ENCODE measurements at regions not wholly inside any gene's neighbourhood (a gene's known extent, or its start where the extent isn't known, plus 50 kb on each side); places are given as distances from the start of the nearest gene placed in this dataset.
"Not testable (repeated sequence)": the region's sequence is repeated elsewhere in the genome, so short reads cannot be mapped to it uniquely, and the experiment has no call there.

- ATAC-seq: no peak
- DNase-seq (ENCODE audit: missing footprints): no peak
- intact Hi-C loops (cut with DNase I): no loop called here
These were observed 205.9 kb downstream of the ACKR3 start for GRCh38 chr2:236775511-236775910.

DNA sequence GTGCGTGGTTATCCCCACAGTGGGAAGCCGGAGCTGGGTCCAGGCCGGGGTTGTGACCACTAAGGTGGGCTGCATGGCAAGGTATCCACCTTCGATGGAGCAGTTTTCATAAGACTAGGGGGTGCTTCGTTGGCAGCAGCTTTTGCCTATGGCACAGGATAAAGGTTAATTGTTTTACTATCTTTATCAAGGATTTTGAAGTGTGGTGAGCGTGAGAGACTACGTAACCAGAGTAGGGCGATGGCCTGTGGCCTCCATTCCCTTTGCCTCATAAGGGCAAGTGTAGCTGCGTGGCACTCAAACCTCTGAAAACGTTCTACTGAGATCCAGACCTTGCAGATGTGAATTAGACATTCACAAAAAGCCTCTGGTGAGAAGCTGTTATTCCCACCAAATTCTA lies 206.6 kb downstream of the ACKR3 start:
- no peak for DNase-seq (ENCODE audit: missing footprints)
- intact Hi-C loops (cut with DNase I): no loop called here
- ATAC-seq: no peak

GRCh38 chr2:236776695-236777251 lies 207.1 kb downstream of the ACKR3 start:
- intact Hi-C loops (cut with DNase I): no loop called here
- ATAC-seq: no peak
- no peak for DNase-seq (ENCODE audit: missing footprints)

GRCh38 chr2:236777408-236777807 lies 207.8 kb downstream of the ACKR3 start:
- no peak for DNase-seq (ENCODE audit: missing footprints)
- intact Hi-C loops (cut with DNase I): no loop called here
- no peak for ATAC-seq

DNA sequence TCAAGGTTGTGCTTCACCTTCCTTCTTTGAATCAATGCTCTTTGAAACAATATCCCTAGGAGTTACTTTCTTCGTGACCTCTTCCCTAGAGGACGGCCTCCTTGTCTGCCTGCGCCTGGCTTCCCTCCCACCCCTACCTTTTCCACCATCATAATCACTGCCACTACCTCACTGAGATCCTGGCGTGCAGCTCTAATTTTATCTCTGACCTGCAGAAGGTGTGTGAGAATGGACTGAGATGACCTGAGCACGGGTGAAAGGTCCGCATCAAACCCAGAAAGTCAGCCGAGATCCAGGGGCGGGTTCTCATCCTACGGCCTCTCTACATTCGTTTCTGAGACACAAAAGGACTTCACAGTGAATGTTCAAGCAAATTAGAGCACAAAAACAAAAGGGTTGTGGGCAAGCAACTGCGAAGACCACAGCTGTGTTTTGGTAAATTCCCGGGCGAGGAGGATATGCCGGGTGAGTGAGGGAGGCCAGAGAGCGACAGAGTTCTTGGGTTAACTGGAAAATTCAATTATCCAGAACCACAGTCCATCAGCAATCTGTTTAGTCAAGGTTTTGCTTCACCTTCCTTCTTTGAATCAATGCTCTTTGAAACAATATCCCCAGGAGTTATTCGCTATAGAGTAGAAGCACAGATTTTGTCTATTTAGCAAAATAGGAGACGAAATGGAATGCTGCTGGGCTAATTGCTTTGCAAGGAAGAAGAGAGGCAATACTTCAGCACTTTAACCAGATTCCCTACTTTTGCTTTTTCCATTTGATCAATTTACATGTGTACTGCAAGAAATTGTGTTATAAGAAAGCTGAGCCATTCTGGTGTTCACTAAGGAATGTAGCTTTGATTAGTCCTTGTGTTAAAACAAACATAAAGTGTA lies 212.6 kb downstream of the ACKR3 start:
- no peak for DNase-seq (ENCODE audit: missing footprints)
- ATAC-seq: no peak
- intact Hi-C loops (cut with DNase I): no loop called here

GRCh38 chr2:236782938-236783337 lies 213.3 kb downstream of the ACKR3 start:
- intact Hi-C loops (cut with DNase I): no loop called here
- ATAC-seq (no peak), DNase-seq (ENCODE audit: missing footprints) (no peak)

- ATAC-seq (peak; percentile 39), DNase-seq (ENCODE audit: missing footprints) (no peak)
- intact Hi-C loops (cut with DNase I): no loop called here
These were observed 213.9 kb downstream of the ACKR3 start for GRCh38 chr2:236783417-236784020.

DNA sequence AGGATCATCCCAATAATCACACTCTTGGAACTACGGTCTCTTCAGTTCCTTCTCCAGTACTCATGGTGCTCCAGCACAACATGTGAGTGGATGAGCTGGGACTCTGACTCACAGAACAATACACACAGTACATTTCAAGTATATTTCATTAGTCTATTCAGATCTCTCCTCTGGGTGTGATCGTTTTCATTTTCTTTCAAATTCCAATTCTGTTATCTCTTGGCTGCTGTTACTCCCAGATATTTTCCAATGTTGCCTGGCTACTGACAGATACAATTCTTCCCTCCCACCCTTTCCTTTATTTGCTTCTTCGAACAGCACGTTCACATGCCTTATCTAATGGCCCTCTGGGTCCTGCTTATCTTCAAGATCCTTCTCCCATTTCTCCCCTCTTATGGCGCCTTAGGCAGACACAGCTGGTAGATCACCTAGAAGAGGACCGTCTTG lies 216.0 kb downstream of the ACKR3 start:
- intact Hi-C loops (cut with DNase I): no loop called here
- ATAC-seq: peak; percentile 63

DNA sequence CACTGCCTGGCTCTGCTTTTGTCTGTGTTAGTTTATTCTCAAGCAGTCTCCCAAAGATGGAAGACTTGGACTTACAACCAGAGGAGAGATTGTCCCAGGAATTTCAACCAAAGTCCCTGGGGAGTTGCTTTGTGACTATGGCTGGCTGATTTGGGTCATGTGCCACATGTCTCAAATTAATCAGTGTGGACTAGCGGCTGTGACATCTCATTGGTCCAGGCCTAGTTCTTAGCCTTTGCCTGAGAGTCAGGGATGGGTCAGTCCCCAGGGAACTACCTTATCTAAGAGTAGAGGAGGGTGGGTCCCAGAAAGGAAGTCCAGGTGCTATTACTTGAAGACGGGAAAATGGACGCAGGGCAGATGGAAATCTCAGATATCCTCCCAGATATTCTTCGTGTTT lies 217.1 kb downstream of the ACKR3 start:
- ATAC-seq: no peak
- intact Hi-C loops (cut with DNase I): no loop called here

More for the DNA sequence above, 216.0 kb downstream of the ACKR3 start:
- no peak for DNase-seq (ENCODE audit: missing footprints)

GRCh38 chr2:236787376-236787775 lies 217.8 kb downstream of the ACKR3 start:
- intact Hi-C loops (cut with DNase I); DNase-seq (ENCODE audit: missing footprints); ATAC-seq: not testable (repeated sequence)

More for the DNA sequence above, 217.1 kb downstream of the ACKR3 start:
- DNase-seq (ENCODE audit: missing footprints): no peak

GRCh38 chr2:236787885-236788284 lies 218.3 kb downstream of the ACKR3 start:
- peak; percentile 27 for ATAC-seq
- DNase-seq (ENCODE audit: missing footprints): no peak
- intact Hi-C loops (cut with DNase I): no loop called here

- intact Hi-C loops (cut with DNase I): no loop called here
- ATAC-seq (no peak), DNase-seq (ENCODE audit: missing footprints) (no peak)
These were observed 221.3 kb downstream of the ACKR3 start for GRCh38 chr2:236790963-236791362.

- intact Hi-C loops (cut with DNase I): no loop called here
- no peak for DNase-seq (ENCODE audit: missing footprints)
- no peak for ATAC-seq
These were observed 223.7 kb downstream of the ACKR3 start for GRCh38 chr2:236793023-236794011.

- intact Hi-C loops (cut with DNase I): no loop called here
- ATAC-seq (no peak), DNase-seq (ENCODE audit: missing footprints) (no peak)
These were observed 224.7 kb downstream of the ACKR3 start for GRCh38 chr2:236794176-236794957.

DNA sequence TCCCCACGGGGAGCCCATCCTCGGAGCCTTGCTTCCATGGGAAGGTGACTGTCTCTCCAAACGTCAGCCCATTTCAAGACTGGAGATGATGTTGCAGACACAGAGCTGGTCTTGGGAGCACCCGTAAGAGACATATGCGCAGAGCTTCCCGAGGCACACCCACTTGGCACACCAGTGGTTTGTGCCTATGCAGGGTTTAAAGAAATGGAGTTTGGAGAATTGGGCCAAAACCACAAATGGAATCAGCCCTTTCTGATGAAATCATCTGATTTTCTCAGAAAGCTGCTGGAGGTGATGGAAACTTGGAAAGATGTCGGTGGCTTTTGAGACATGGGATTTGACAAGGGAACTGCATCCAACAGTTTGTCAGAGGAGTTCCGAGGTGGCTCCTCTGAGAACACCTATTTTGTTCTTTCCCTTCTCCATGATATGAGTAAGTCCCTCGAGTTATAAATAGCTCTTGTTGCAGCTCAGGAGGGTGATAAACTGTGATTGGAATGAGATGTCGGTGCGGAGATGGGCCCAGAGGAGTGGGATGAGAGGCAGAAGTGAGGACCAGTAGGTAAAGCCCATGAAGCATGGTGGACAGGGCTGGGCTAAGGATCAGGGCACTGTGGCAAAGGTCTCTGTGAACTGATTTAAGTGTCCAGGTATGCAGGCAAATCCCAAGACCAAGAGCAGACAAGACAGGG lies 225.7 kb downstream of the ACKR3 start:
- DNase-seq (ENCODE audit: missing footprints): no peak

GRCh38 chr2:236795861-236796219 lies 226.2 kb downstream of the ACKR3 start:
- intact Hi-C loops (cut with DNase I): no loop called here
- no peak for ATAC-seq
- DNase-seq (ENCODE audit: missing footprints): no peak

More for the DNA sequence above, 225.7 kb downstream of the ACKR3 start:
- ATAC-seq: no peak
- intact Hi-C loops (cut with DNase I): no loop called here

- ATAC-seq: no peak
- no peak for DNase-seq (ENCODE audit: missing footprints)
- intact Hi-C loops (cut with DNase I): no loop called here
These were observed 226.6 kb downstream of the ACKR3 start for GRCh38 chr2:236796236-236796635.

GRCh38 chr2:236797411-236797810 lies 227.8 kb downstream of the ACKR3 start:
- ATAC-seq: no peak

More at GRCh38 chr2:236797411-236797810, 227.8 kb downstream of the ACKR3 start:
- DNase-seq (ENCODE audit: missing footprints): no peak
- intact Hi-C loops (cut with DNase I): no loop called here

Measured in Right ventricle myocardium inferior (tissue), 1 donor.